ENCODE measurements at regions not wholly inside any gene's neighbourhood (a gene's known extent, or its start where the extent isn't known, plus 50 kb on each side); places are given as distances from the start of the nearest gene placed in this dataset.

DNA sequence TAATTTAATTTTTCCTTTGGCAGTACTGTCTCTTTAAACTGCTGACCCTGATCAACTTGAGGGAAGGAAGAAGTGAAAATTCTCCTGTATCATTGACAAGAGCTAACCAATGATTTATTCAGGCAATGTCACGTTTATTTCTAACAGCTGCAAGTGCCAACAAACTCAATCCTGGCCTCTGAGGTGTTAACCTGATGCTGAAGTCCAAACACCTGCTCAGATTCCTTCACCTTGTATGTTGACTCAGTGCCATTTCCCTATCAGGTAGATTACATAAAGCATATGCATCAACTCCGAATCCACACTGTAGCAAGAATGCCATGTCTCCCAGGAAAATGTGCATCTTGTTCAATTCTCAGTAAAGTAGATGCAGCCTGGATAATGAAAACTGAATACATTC lies 820.0 kb downstream of the XPNPEP1 start:
- TF ChIP-seq, protein P1, sequence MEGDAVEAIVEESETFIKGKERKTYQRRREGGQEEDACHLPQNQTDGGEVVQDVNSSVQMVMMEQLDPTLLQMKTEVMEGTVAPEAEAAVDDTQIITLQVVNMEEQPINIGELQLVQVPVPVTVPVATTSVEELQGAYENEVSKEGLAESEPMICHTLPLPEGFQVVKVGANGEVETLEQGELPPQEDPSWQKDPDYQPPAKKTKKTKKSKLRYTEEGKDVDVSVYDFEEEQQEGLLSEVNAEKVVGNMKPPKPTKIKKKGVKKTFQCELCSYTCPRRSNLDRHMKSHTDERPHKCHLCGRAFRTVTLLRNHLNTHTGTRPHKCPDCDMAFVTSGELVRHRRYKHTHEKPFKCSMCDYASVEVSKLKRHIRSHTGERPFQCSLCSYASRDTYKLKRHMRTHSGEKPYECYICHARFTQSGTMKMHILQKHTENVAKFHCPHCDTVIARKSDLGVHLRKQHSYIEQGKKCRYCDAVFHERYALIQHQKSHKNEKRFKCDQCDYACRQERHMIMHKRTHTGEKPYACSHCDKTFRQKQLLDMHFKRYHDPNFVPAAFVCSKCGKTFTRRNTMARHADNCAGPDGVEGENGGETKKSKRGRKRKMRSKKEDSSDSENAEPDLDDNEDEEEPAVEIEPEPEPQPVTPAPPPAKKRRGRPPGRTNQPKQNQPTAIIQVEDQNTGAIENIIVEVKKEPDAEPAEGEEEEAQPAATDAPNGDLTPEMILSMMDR (IDR thresholded peaks at IDR 0.05) = no peak
- no peak for TF ChIP-seq POLR2A (IDR thresholded peaks at IDR 0.05)

All from uterus (tissue), 2 donors.